ENCODE measurements at regions not wholly inside any gene's neighbourhood (a gene's known extent, or its start where the extent isn't known, plus 50 kb on each side); places are given as distances from the start of the nearest gene placed in this dataset.

DNA sequence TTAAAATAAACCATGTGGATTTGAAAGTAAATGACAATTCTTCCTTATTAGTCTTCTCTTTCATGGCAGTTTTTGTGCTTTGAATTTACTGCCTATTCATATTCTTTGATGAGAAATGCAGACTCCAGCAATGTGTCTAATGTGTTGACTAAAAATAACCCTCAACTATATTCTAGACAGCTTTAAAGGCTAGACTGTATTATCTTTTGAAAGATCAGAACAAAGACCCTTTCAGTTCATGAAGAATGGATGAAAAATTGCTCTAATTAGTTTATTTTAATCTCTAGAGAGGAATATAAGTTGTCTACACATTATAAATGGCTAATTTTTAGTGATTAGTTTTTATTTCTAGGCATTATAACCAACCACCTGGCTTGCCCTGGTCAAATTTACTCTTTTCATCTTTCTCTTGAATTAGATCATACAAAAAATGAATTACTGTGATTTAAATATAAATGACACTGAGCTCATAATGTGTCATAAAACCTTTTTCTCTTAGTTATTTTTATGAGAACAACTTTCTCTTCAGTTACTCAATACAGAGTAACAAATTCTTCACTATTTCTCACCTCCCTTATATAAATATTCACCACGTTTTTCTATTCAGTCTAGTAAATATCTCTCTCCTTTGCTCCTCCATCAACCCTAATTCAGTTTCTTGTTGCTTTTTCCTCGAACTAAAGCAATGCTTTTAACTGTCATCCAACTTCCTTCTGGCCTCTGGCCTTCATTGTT is 428.5 kb upstream of the TMPRSS15 start:
- TF ChIP-seq, protein P1, sequence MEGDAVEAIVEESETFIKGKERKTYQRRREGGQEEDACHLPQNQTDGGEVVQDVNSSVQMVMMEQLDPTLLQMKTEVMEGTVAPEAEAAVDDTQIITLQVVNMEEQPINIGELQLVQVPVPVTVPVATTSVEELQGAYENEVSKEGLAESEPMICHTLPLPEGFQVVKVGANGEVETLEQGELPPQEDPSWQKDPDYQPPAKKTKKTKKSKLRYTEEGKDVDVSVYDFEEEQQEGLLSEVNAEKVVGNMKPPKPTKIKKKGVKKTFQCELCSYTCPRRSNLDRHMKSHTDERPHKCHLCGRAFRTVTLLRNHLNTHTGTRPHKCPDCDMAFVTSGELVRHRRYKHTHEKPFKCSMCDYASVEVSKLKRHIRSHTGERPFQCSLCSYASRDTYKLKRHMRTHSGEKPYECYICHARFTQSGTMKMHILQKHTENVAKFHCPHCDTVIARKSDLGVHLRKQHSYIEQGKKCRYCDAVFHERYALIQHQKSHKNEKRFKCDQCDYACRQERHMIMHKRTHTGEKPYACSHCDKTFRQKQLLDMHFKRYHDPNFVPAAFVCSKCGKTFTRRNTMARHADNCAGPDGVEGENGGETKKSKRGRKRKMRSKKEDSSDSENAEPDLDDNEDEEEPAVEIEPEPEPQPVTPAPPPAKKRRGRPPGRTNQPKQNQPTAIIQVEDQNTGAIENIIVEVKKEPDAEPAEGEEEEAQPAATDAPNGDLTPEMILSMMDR (conservative IDR thresholded peaks at IDR 0.05; ENCODE audit: low read length): no peak
- TF ChIP-seq EZH2phosphoT487 (IDR thresholded peaks at IDR 0.05; ENCODE audit: borderline replicate concordance, low read depth, low read length): no peak

All from OCI-LY7 (cell line).